GM06990 (cell line): ENCODE measurements at regions not wholly inside any gene's neighbourhood (a gene's known extent, or its start where the extent isn't known, plus 50 kb on each side); places are given as distances from the start of the nearest gene placed in this dataset.

Experiments
- DNase-seq: peaks from one replicate; pipeline ENCODE4 v3.0.0-alpha.2; 2011; ENCODE audit not compliant: insufficient read length; ENCODE audit errors: extremely low read depth
- H3K27me3 ChIP-seq: replicated peaks from 2 replicates; pipeline ENCODE4 v1.6.0; 2011; ENCODE audit warnings: low read length; ENCODE audit not compliant: control insufficient read depth, insufficient read depth
- H3K36me3 ChIP-seq: 2 replicates; pipeline ENCODE4 v1.5.1; 2011; ENCODE audit warnings: low read length; ENCODE audit not compliant: control insufficient read depth, insufficient read depth
- H3K4me3 ChIP-seq: replicated peaks from 2 replicates; pipeline ENCODE4 v1.5.1; 2011; ENCODE audit warnings: low read depth, mild to moderate bottlenecking, control low read depth, low read length
- CTCF ChIP-seq: IDR thresholded peaks from 2 replicates; pipeline ENCODE4 v1.5.1; 2011; ENCODE audit warnings: low read length, control low read depth, mild to moderate bottlenecking, inconsistent platforms; ENCODE audit not compliant: insufficient read depth, poor library complexity, severe bottlenecking

DNA sequence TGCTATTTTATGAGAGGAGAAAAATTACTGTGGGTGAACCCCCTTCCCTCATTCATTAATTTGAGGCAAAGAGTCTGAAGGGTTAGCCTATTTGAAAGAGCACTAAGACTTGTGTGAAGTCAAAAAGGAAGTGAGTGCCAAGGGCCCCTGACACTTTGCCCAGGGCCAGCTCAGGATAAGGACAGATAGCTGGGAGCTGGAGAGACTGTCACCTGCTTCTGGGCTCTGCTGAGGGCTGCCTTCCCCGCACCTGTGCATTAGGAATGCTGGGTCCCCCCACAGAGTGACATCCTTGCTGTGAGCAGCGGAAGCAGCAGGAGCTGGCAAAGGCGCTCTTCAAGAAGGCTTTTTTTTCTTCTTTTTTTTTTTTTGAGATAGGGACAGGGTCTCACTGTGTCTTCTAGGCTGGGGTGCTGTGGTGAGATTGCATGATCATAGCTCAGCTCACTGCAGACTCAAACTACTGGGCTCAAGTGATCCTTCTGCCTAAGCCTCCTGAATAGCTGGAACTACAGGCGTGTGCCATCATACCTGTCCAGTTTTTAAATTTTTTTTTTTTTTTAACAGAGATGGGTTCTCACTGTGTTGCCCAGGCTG is 148.3 kb downstream of the AQP4 start:
- no peak overlapping the region for H3K4me3 ChIP-seq
- no peaks in the 10 kb centered on the region for H3K27me3 ChIP-seq
- TF ChIP-seq CTCF: no peak
- DNase-seq: no peak
- no peaks in the 10 kb centered on the region for H3K36me3 ChIP-seq

DNA sequence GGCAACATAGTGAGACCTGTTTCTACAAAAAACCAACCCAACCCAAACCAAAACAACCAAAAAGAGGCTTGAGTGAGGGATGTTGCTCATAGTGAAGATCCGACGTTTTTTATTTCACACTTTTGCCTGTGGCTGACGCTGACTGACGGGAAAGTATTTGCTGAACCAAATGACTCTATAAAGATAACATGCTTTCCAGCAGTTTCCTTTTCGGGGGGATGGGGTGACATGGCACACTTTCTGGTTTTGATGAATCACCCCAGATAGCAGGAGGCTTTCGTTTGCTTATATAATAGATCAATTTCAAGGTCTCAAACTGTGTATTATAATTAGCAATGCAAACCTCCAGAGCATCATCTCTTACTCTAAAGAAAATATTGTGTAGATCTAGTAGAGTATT is 150.8 kb downstream of the AQP4 start:
- Histone ChIP-seq H3K27me3 (no peaks in the 10 kb centered on the region), H3K4me3 (no peak overlapping the region), H3K36me3 (no peaks in the 10 kb centered on the region)
- DNase-seq: no peak
- no peak for TF ChIP-seq CTCF

- DNase-seq: no peak
- H3K27me3 ChIP-seq: no peaks in the 10 kb centered on the region; the same call in 1 of the 2 replicates
- no peaks in the 10 kb centered on the region for H3K36me3 ChIP-seq
- TF ChIP-seq CTCF: no peak
- H3K4me3 ChIP-seq: no peak overlapping the region
These were observed 153.8 kb downstream of the AQP4 start for GRCh38 chr18:26711756-26712155.

GRCh38 chr18:26710470-26711096 is 154.9 kb downstream of the AQP4 start:
- H3K36me3 ChIP-seq: no peaks in the 10 kb centered on the region
- no peaks in the 10 kb centered on the region; the same call in 1 of the 2 replicates for H3K27me3 ChIP-seq
- no peak overlapping the region for H3K4me3 ChIP-seq
- peak; percentile 75 for DNase-seq
- TF ChIP-seq CTCF: no peak

DNA sequence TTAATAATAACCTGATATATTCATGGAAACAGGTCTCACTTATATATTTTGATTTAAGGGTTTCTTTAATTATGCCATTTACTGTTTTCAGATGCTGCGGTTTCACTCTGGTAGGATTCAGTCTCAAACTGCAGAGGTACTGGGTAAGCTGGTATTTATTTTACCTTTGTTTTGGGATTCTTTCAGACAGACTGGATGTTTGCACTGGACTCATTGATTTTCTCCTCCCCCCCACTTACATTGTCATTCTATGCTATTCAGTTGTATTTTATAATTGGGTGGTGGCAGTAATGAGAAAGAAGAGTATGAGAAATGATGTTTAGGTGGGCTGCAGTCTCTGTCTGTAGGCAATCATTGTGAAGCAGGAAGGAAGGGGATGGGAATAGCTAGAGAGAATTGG is 155.6 kb downstream of the AQP4 start:
- H3K4me3 ChIP-seq: no peak overlapping the region
- H3K27me3 ChIP-seq: no peaks in the 10 kb centered on the region; the same call in 1 of the 2 replicates
- no peak for DNase-seq
- H3K36me3 ChIP-seq: no peaks in the 10 kb centered on the region
- TF ChIP-seq CTCF: no peak
